BE2C (cell line): ENCODE measurements at regions not wholly inside any gene's neighbourhood (a gene's known extent, or its start where the extent isn't known, plus 50 kb on each side); places are given as distances from the start of the nearest gene placed in this dataset.

Experiments used
- DNase-seq: peaks from one replicate; pipeline ENCODE4 v3.0.0-alpha.2; 2020
- H3K27me3 ChIP-seq: fragments of 250-450 bp; sonication (Bioruptor Pico); 2 replicates; pipeline ENCODE4 v1.5.1; 2020; ENCODE audit warnings: mild to moderate bottlenecking
- H3K36me3 ChIP-seq: fragments of 250-450 bp; sonication (Bioruptor Pico); 2 replicates; pipeline ENCODE4 v1.5.1; 2020; ENCODE audit warnings: mild to moderate bottlenecking
- H3K4me1 ChIP-seq: fragments of 250-450 bp; sonication (Bioruptor Pico); 2 replicates; pipeline ENCODE4 v1.5.1; 2020
- H3K4me3 ChIP-seq: 2 replicates; pipeline ENCODE4 v1.5.1; 2011; ENCODE audit warnings: low read depth, low read length
- H3K9me3 ChIP-seq: fragments of 250-450 bp; sonication (Bioruptor Pico); 2 replicates; pipeline ENCODE4 v1.5.1; 2020
- CTCF ChIP-seq: IDR thresholded peaks from 2 replicates; pipeline ENCODE4 v1.5.1; 2012; ENCODE audit warnings: mild to moderate bottlenecking, low read depth, low read length

- TF ChIP-seq CTCF = no peak
- no peak for DNase-seq
- no peaks in the 10 kb centered on the region for H3K36me3 ChIP-seq
- no peaks in the 10 kb centered on the region for H3K9me3 ChIP-seq
- no peaks in the 10 kb centered on the region for H3K4me1 ChIP-seq
- no peak overlapping the region for H3K4me3 ChIP-seq
- no peaks in the 10 kb centered on the region for H3K27me3 ChIP-seq
Observed at GRCh38 chr16:86060381-86061317, 161.7 kb downstream of the IRF8 start.

- Histone ChIP-seq H3K4me1 (no peaks in the 10 kb centered on the region), H3K36me3 (no peaks in the 10 kb centered on the region), H3K9me3 (no peaks in the 10 kb centered on the region), H3K4me3 (no peak overlapping the region), H3K27me3 (no peaks in the 10 kb centered on the region)
- TF ChIP-seq CTCF = no peak
- DNase-seq = no peak
Observed at GRCh38 chr16:86061318-86061695, 162.3 kb downstream of the IRF8 start.

- Histone ChIP-seq H3K4me1 (no peaks in the 10 kb centered on the region), H3K9me3 (no peaks in the 10 kb centered on the region), H3K4me3 (no peak overlapping the region), H3K36me3 (no peaks in the 10 kb centered on the region), H3K27me3 (no peaks in the 10 kb centered on the region)
- TF ChIP-seq CTCF = no peak
- no peak for DNase-seq
Observed at GRCh38 chr16:86061721-86062120, 162.8 kb downstream of the IRF8 start.

- TF ChIP-seq CTCF = no peak
- Histone ChIP-seq H3K4me3 (no peak overlapping the region), H3K36me3 (no peaks in the 10 kb centered on the region), H3K27me3 (no peaks in the 10 kb centered on the region), H3K4me1 (no peaks in the 10 kb centered on the region), H3K9me3 (no peaks in the 10 kb centered on the region)
- DNase-seq = no peak
Observed at GRCh38 chr16:86062271-86062965, 163.5 kb downstream of the IRF8 start.

- TF ChIP-seq CTCF = no peak
- Histone ChIP-seq H3K4me1 (no peaks in the 10 kb centered on the region), H3K9me3 (no peaks in the 10 kb centered on the region), H3K4me3 (no peak overlapping the region), H3K27me3 (no peaks in the 10 kb centered on the region), H3K36me3 (no peaks in the 10 kb centered on the region)
- no peak for DNase-seq
Observed at GRCh38 chr16:86063760-86064405, 164.9 kb downstream of the IRF8 start.
